ENCODE measurements at regions not wholly inside any gene's neighbourhood (a gene's known extent, or its start where the extent isn't known, plus 50 kb on each side); places are given as distances from the start of the nearest gene placed in this dataset.

GRCh38 chr5:18068826-18069225 is 434.6 kb downstream of the TAF11L14 start:
- TF ChIP-seq CTCF (IDR thresholded peaks at IDR 0.05), result no peak
- TF ChIP-seq POLR2A (IDR thresholded peaks at IDR 0.05), result no peak

Data from uterus (tissue), 2 donors.